ENCODE measurements at regions not wholly inside any gene's neighbourhood (a gene's known extent, or its start where the extent isn't known, plus 50 kb on each side); places are given as distances from the start of the nearest gene placed in this dataset.
A peak's percentile ranks its signal among the peaks of the same experiment; 100 is the strongest.

DNA sequence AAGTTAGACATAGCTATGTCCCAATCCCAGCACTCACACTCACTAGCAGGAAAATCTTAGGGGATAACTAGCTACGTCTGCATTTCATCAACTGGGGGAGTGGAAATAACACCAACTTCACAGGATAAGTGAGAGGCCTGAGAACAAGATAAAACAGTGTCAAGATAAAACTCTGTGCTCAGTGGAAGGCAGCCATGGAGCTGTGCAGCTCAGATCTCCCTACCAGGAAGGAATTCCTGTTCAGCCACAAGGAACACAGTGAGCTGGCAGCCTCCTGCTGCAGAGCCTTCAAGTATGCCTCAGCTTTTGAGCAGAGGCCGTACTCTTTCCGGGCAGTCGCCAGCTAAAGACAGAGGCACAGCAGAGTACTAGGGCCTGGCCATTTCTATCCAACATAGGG lies 115.8 kb upstream of the TOPAZ1 start:
- Histone ChIP-seq H3K4me1 (no peaks in the 10 kb centered on the region), H3K27me3 (ENCODE audit: low read depth) (no peaks in the 10 kb centered on the region), H3K9me3 (no peaks in the 10 kb centered on the region), H3K27ac (no peak overlapping the region), H3K4me3 (no peak overlapping the region), H3K36me3 (no peaks in the 10 kb centered on the region)
- intact Hi-C loops (cut with DNase I) = no loop called here
- DNase-seq (no peak), ATAC-seq (peak; percentile 59 to 66)
- TF ChIP-seq, protein P1, sequence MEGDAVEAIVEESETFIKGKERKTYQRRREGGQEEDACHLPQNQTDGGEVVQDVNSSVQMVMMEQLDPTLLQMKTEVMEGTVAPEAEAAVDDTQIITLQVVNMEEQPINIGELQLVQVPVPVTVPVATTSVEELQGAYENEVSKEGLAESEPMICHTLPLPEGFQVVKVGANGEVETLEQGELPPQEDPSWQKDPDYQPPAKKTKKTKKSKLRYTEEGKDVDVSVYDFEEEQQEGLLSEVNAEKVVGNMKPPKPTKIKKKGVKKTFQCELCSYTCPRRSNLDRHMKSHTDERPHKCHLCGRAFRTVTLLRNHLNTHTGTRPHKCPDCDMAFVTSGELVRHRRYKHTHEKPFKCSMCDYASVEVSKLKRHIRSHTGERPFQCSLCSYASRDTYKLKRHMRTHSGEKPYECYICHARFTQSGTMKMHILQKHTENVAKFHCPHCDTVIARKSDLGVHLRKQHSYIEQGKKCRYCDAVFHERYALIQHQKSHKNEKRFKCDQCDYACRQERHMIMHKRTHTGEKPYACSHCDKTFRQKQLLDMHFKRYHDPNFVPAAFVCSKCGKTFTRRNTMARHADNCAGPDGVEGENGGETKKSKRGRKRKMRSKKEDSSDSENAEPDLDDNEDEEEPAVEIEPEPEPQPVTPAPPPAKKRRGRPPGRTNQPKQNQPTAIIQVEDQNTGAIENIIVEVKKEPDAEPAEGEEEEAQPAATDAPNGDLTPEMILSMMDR (IDR thresholded peaks at IDR 0.05) = no peak

DNA sequence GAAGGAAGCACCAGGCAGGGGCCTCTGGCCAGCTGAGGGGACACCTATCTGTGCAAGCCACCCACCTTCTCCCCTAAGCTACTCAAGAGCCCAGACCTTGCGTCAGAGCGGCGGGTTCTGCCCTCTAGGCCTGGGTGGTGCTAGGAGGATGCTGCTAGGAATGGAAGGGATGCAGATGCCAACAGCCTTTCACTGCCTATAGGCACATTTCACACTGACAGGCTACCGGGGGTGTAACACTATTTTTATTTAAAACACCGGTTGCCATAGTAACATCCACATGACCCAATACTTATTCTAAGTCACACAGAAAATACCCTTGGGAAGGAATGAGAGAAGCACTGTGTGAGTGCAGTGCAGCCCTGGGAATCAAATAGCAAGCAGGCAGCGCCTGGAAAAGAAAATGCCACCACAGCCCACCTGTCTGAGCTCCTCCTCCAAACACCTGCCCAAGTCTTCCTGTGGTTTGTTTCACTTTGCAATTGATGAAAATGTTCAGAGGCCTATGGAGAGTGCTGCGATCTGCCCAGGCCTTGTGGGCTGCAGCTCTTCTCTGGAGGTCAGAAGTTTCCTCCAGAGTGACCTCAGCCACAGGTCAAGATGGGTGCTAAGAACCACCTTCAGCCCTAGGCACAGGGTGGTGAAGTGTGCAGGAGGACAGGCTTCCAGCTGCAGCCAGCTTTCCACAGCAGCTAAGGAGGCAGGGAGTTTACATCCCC lies 113.5 kb upstream of the TOPAZ1 start:
- Histone ChIP-seq H3K36me3 (no peaks in the 10 kb centered on the region), H3K4me3 (no peak overlapping the region), H3K9me3 (no peaks in the 10 kb centered on the region), H3K27ac (no peak overlapping the region), H3K27me3 (ENCODE audit: low read depth) (no peaks in the 10 kb centered on the region), H3K4me1 (no peaks in the 10 kb centered on the region)
- ATAC-seq (peak in 1 of 2 donors; percentile 26), DNase-seq (no peak)
- TF ChIP-seq, protein P1 (IDR thresholded peaks at IDR 0.05) = no peak
- intact Hi-C loops (cut with DNase I) = no loop called here

DNA sequence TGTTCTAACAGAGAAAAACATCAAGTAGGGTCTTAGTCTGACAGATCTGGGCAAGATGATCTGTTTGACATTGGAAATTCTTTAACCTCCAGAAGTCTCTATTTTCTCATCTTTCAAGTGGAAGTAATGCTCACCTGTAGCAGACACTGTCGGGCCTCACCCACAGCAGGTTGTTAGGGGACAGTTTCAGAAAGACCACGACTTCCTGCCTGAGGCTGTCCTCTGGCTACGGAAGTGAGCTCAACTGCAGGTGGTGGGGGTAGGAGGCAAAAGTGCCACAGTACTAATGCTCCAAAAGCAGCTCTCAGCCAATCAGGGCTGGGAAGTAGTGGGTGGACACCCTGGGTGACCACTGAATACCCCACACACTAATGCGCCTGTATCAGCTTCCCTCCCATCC lies 111.4 kb upstream of the TOPAZ1 start:
- TF ChIP-seq, protein P1 (IDR thresholded peaks at IDR 0.05) = no peak
- ATAC-seq (no peak), DNase-seq (no peak)
- H3K27ac ChIP-seq = no peak overlapping the region
- no peak overlapping the region for H3K4me3 ChIP-seq
- intact Hi-C loops (cut with DNase I) = no loop called here
- no peaks in the 10 kb centered on the region for H3K9me3 ChIP-seq
- H3K27me3 ChIP-seq (ENCODE audit: low read depth) = no peaks in the 10 kb centered on the region
- H3K36me3 ChIP-seq = no peaks in the 10 kb centered on the region
- no peaks in the 10 kb centered on the region for H3K4me1 ChIP-seq

DNA sequence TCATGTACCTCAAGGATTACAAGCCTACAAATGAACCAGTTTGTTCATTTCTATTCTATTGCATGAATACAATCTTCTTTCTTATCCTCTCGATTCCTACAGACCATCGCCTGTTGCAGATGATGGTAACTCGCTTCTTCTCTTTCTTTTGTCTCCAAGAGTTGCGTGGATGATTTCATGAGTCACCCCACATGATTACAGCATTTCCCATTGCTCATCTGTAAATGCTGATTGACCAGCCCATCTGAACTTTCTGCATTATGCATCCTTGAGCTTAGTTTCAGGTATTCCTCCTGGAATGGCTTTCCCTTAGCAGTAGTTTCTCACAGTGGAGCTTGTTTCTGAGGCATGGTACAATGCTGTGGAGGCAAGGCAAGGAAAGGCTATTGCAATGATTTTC lies 109.6 kb upstream of the TOPAZ1 start:
- DNase-seq (no peak), ATAC-seq (no peak)
- Histone ChIP-seq H3K9me3 (no peaks in the 10 kb centered on the region), H3K27me3 (ENCODE audit: low read depth) (no peaks in the 10 kb centered on the region), H3K36me3 (no peaks in the 10 kb centered on the region), H3K4me1 (no peaks in the 10 kb centered on the region), H3K27ac (no peak overlapping the region), H3K4me3 (no peak overlapping the region)
- TF ChIP-seq, protein P1 (IDR thresholded peaks at IDR 0.05) = no peak
- intact Hi-C loops (cut with DNase I) = no loop called here

DNA sequence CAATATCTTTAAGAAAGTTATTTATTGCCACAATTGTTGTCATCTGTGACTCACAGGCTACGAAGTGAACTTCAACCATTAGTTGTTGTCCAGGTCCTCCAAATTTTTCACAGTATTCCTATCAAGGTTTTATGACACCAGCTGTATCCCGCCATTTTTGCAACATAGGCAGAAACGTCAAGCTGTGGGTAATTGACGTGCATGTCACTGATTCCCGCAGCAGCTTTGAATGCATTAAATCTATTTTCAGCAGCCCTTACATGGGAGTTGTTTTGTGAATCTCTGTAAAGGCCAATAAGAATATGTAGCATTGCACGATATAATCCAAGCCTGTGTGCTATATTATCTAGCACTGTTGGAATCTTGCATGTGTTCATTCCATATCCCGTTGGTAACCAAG lies 109.1 kb upstream of the TOPAZ1 start:
- Histone ChIP-seq H3K4me3 (no peak overlapping the region), H3K27me3 (ENCODE audit: low read depth) (no peaks in the 10 kb centered on the region), H3K27ac (no peak overlapping the region), H3K36me3 (no peaks in the 10 kb centered on the region), H3K9me3 (no peaks in the 10 kb centered on the region), H3K4me1 (no peaks in the 10 kb centered on the region)
- intact Hi-C loops (cut with DNase I) = no loop called here
- TF ChIP-seq, protein P1 (IDR thresholded peaks at IDR 0.05) = no peak
- ATAC-seq (no peak), DNase-seq (no peak)

All from lower lobe of right lung (tissue), 2 donors.